Neural cell (in vitro differentiated cells): ENCODE measurements at regions not wholly inside any gene's neighbourhood (a gene's known extent, or its start where the extent isn't known, plus 50 kb on each side); places are given as distances from the start of the nearest gene placed in this dataset.

ENCODE experiments used
- H2AFZ ChIP-seq: fragments of 200-600, 300-800 bp; sonication (generic), shearing (Covaris generic); 2 replicates; pipeline ENCODE4 v1.6.0; 2014; ENCODE audit warnings: low read depth, mild to moderate bottlenecking, antibody characterized with exemption, low read length, moderate library complexity
- H3F3A ChIP-seq: fragments of 200-600 bp; shearing (Covaris generic); 2 replicates; pipeline ENCODE4 v1.6.1; 2016; ENCODE audit warnings: mild to moderate bottlenecking, moderate library complexity, mixed read lengths, antibody characterized with exemption, low read length; ENCODE audit not compliant: insufficient read depth, poor library complexity, severe bottlenecking
- H3K27ac ChIP-seq: fragments of 200-600, 300-800 bp; sonication (generic), shearing (Covaris generic); 2 replicates; pipeline ENCODE4 v1.5.1; 2014; ENCODE audit warnings: mild to moderate bottlenecking, low read length, moderate library complexity
- H3K27me3 ChIP-seq: fragments of 300-800, 200-600 bp; sonication (generic), shearing (Covaris generic); 2 replicates; pipeline ENCODE4 v1.6.0; 2014; ENCODE audit warnings: mild to moderate bottlenecking, low read depth, low read length, moderate library complexity; ENCODE audit not compliant: insufficient read depth
- H3K36me3 ChIP-seq: fragments of 300-800, 200-600 bp; sonication (generic), shearing (Covaris generic); 2 replicates; pipeline ENCODE4 v1.5.1; 2014; ENCODE audit warnings: mild to moderate bottlenecking, antibody characterized with exemption, low read length, moderate library complexity; ENCODE audit not compliant: insufficient read depth
- H3K4me2 ChIP-seq: fragments of 300-800, 200-600 bp; sonication (generic), shearing (Covaris generic); 2 replicates; pipeline ENCODE4 v1.6.0; 2014; ENCODE audit warnings: mild to moderate bottlenecking, low read length
- H3K4me3 ChIP-seq: fragments of 300-800, 200-600 bp; sonication (generic), shearing (Covaris generic); 2 replicates; pipeline ENCODE4 v1.5.1; 2014; ENCODE audit warnings: mild to moderate bottlenecking, low read length, moderate library complexity
- H3K79me2 ChIP-seq: fragments of 200-600 bp; shearing (Covaris generic); replicated peaks from 2 replicates; pipeline ENCODE4 v1.6.0; 2014; ENCODE audit warnings: mild to moderate bottlenecking, low read length, moderate library complexity; ENCODE audit not compliant: insufficient read depth
- H3K9ac ChIP-seq: fragments of 300-800, 200-600 bp; sonication (generic), shearing (Covaris generic); 2 replicates; pipeline ENCODE4 v1.6.1; 2016; ENCODE audit warnings: mild to moderate bottlenecking, low read length, mixed read lengths
- H3K9me2 ChIP-seq: fragments of 200-600 bp; shearing (Covaris generic); 2 replicates; pipeline ENCODE4 v1.6.1; 2016; ENCODE audit warnings: mild to moderate bottlenecking, low read length, mixed read lengths; ENCODE audit not compliant: insufficient read depth
- H3K9me3 ChIP-seq: fragments of 200-600, 300-800 bp; sonication (generic), shearing (Covaris generic); 2 replicates; pipeline ENCODE4 v1.6.1; 2016; ENCODE audit warnings: mild to moderate bottlenecking, mixed run types, low read length, moderate library complexity, mixed read lengths
- H4K20me1 ChIP-seq: fragments of 200-600 bp; shearing (Covaris generic); 2 replicates; pipeline ENCODE4 v1.6.1; 2016; ENCODE audit warnings: mild to moderate bottlenecking, mixed run types; ENCODE audit not compliant: insufficient read depth
- CTCF ChIP-seq: fragments of 450-650 bp; IDR thresholded peaks from 2 replicates; pipeline ENCODE4 v1.5.1; 2014; ENCODE audit warnings: antibody characterized with exemption, mild to moderate bottlenecking, moderate library complexity; ENCODE audit not compliant: poor library complexity, severe bottlenecking
- EP300 ChIP-seq: fragments of 450-650 bp; conservative IDR thresholded peaks from 2 replicates; pipeline ENCODE4 v1.6.1; 2014; ENCODE audit warnings: antibody characterized with exemption, mild to moderate bottlenecking, moderate library complexity; ENCODE audit not compliant: poor library complexity, severe bottlenecking
- EZH2 ChIP-seq: fragments of 200-600, 300-800 bp; shearing (Covaris generic), sonication (generic); IDR thresholded peaks from 2 replicates; pipeline ENCODE4 v1.6.1; 2014; ENCODE audit warnings: antibody characterized with exemption, low read length, borderline replicate concordance, mild to moderate bottlenecking; ENCODE audit not compliant: insufficient read depth, poor library complexity, severe bottlenecking
- MXI1 ChIP-seq: fragments of 450-650 bp; conservative IDR thresholded peaks from 2 replicates; pipeline ENCODE4 v1.6.1; 2014; ENCODE audit warnings: antibody characterized with exemption, mild to moderate bottlenecking; ENCODE audit not compliant: poor library complexity, severe bottlenecking
- POLR2AphosphoS5 ChIP-seq: IDR thresholded peaks from 2 replicates; pipeline ENCODE4 v1.6.1; 2012
- RAD21 ChIP-seq: fragments of 450-650 bp; conservative IDR thresholded peaks from 2 replicates; pipeline ENCODE4 v1.6.1; 2014; ENCODE audit warnings: antibody characterized with exemption, mild to moderate bottlenecking, moderate library complexity
- REST ChIP-seq: IDR thresholded peaks from 2 replicates; pipeline ENCODE4 v1.6.1; 2012; ENCODE audit warnings: borderline replicate concordance
- SMC3 ChIP-seq: fragments of 450-650 bp; conservative IDR thresholded peaks from 2 replicates; pipeline ENCODE4 v1.6.1; 2014; ENCODE audit warnings: antibody characterized with exemption, mild to moderate bottlenecking, moderate library complexity; ENCODE audit not compliant: poor library complexity
- TAF1 ChIP-seq: IDR thresholded peaks from 2 replicates; pipeline ENCODE4 v1.6.1; 2012; ENCODE audit warnings: low read depth

GRCh38 chr11:79860336-79860735 is 419.5 kb upstream of the TENM4 start:
- Histone ChIP-seq H3K9ac (no peak overlapping the region), H3K4me3 (no peak overlapping the region), H2AFZ (no peak overlapping the region), H4K20me1 (no peaks in the 10 kb centered on the region), H3K36me3 (no peaks in the 10 kb centered on the region), H3K4me2 (no peak overlapping the region), H3K27ac (no peak overlapping the region), H3K9me2 (no peaks in the 10 kb centered on the region), H3F3A (no peaks in the 10 kb centered on the region), H3K79me2 (no peaks in the 10 kb centered on the region), H3K27me3 (no peaks in the 10 kb centered on the region), H3K9me3 (no peaks in the 10 kb centered on the region)
- no peak for TF ChIP-seq EP300
- no peak for TF ChIP-seq SMC3
- TF ChIP-seq MXI1: no peak
- TF ChIP-seq CTCF: no peak
- TF ChIP-seq REST: no peak
- TF ChIP-seq EZH2: no peak
- TF ChIP-seq TAF1: no peak
- no peak for TF ChIP-seq POLR2AphosphoS5
- TF ChIP-seq RAD21: no peak

GRCh38 chr11:79857377-79858214 is 416.8 kb upstream of the TENM4 start:
- Histone ChIP-seq H2AFZ (no peak overlapping the region), H3F3A (no peaks in the 10 kb centered on the region), H3K36me3 (no peaks in the 10 kb centered on the region), H4K20me1 (no peaks in the 10 kb centered on the region), H3K9ac (no peak overlapping the region), H3K79me2 (no peaks in the 10 kb centered on the region), H3K27me3 (no peaks in the 10 kb centered on the region), H3K9me3 (no peaks in the 10 kb centered on the region), H3K27ac (no peak overlapping the region), H3K4me2 (no peak overlapping the region), H3K9me2 (no peaks in the 10 kb centered on the region), H3K4me3 (no peak overlapping the region)
- no peak for TF ChIP-seq MXI1
- TF ChIP-seq SMC3: no peak
- no peak for TF ChIP-seq EP300
- TF ChIP-seq TAF1: no peak
- TF ChIP-seq CTCF: no peak
- no peak for TF ChIP-seq RAD21
- TF ChIP-seq EZH2: no peak
- TF ChIP-seq REST: no peak
- TF ChIP-seq POLR2AphosphoS5: no peak
